Inferior parietal cortex (tissue), 1 donor: ENCODE measurements at regions not wholly inside any gene's neighbourhood (a gene's known extent, or its start where the extent isn't known, plus 50 kb on each side); places are given as distances from the start of the nearest gene placed in this dataset.
A peak's percentile ranks its signal among the peaks of the same experiment; 100 is the strongest.

Experiments used
- DNase-seq: peaks from one replicate; pipeline ENCODE4 v3.0.0-alpha.2; 2016; ENCODE audit errors: extremely low spot score

- DNase-seq: no peak
Measured at GRCh38 chr7:16137944-16138343, 283.4 kb downstream of the CRPPA start.

- DNase-seq: no peak
Measured at GRCh38 chr7:16136896-16137295, 284.4 kb downstream of the CRPPA start.

GRCh38 chr7:16135658-16136057 is 285.7 kb downstream of the CRPPA start:
- DNase-seq: no peak

- DNase-seq: peak; percentile 59
Measured at GRCh38 chr7:16130111-16131110, 290.9 kb downstream of the CRPPA start.

- DNase-seq: peak; percentile 30
Measured at GRCh38 chr7:16129431-16130110, 291.8 kb downstream of the CRPPA start.

- no peak for DNase-seq
Measured at GRCh38 chr7:16123117-16123770, 298.1 kb downstream of the CRPPA start.

GRCh38 chr7:16121876-16122390 is 299.4 kb downstream of the CRPPA start:
- no peak for DNase-seq

- DNase-seq: no peak
Measured at GRCh38 chr7:16115374-16115773, 306.0 kb downstream of the CRPPA start.

GRCh38 chr7:16114633-16115032 is 306.7 kb downstream of the CRPPA start:
- no peak for DNase-seq

GRCh38 chr7:16114071-16114470 is 307.3 kb downstream of the CRPPA start:
- DNase-seq: no peak

- no peak for DNase-seq
Measured at GRCh38 chr7:16113058-16113457, 308.3 kb downstream of the CRPPA start.

GRCh38 chr7:16106869-16107268 is 314.5 kb downstream of the CRPPA start:
- DNase-seq: no peak

- no peak for DNase-seq
Measured at GRCh38 chr7:16106300-16106699, 315.0 kb downstream of the CRPPA start.

- DNase-seq: no peak
Measured at GRCh38 chr7:16099302-16099849, 322.0 kb downstream of the CRPPA start.

GRCh38 chr7:16098585-16099179 is 322.7 kb downstream of the CRPPA start:
- no peak for DNase-seq

- no peak for DNase-seq
Measured at GRCh38 chr7:16098058-16098457, 323.3 kb downstream of the CRPPA start.

- DNase-seq: no peak
Measured at GRCh38 chr7:16095171-16095950, 326.0 kb downstream of the CRPPA start.

GRCh38 chr7:16094651-16095050 is 326.7 kb downstream of the CRPPA start:
- DNase-seq: no peak

- DNase-seq: no peak
Measured at GRCh38 chr7:16092711-16093110, 328.6 kb downstream of the CRPPA start.

GRCh38 chr7:16091701-16092310 is 329.5 kb downstream of the CRPPA start:
- no peak for DNase-seq
